Lung (tissue), 11 donors: ENCODE measurements at regions not wholly inside any gene's neighbourhood (a gene's known extent, or its start where the extent isn't known, plus 50 kb on each side); places are given as distances from the start of the nearest gene placed in this dataset.

Source experiments
- ATAC-seq: fragments of 200-7000 bp; cut with Tn5 transposase; one replicate; pipeline ENCODE4 v1.9.1; 2020; ENCODE audit warnings: moderate number of reproducible peaks; ENCODE audit not compliant: insufficient read depth, low FRiP score
- DNase-seq, 3 donors: peaks; one replicate each; pipeline ENCODE4 v3.0.0-alpha.2; 2013 to 2017
- H3K27ac ChIP-seq, 2 donors: one replicate each; pipeline ENCODE4 v1.5.1; 2013; ENCODE audit warnings: mild to moderate bottlenecking in 2 of 2, moderate library complexity in 2 of 2, control low read depth in 1 of 2, inconsistent platforms in 1 of 2, low read depth in 1 of 2, low read length in 1 of 2
- H3K27me3 ChIP-seq, 3 donors: one replicate each; pipeline ENCODE4 v1.5.1; 2013; ENCODE audit warnings: low read length in 2 of 3; ENCODE audit not compliant: control insufficient read depth in 3 of 3, insufficient read depth in 3 of 3
- H3K36me3 ChIP-seq, 4 donors: one replicate each; pipeline ENCODE4 v1.5.1; 2013; ENCODE audit warnings: low read length in 4 of 4, mild to moderate bottlenecking in 1 of 4, moderate library complexity in 1 of 4; ENCODE audit not compliant: control insufficient read depth in 4 of 4, insufficient read depth in 4 of 4
- H3K4me1 ChIP-seq, 5 donors: one replicate each; pipeline ENCODE4 v1.5.1; 2013; ENCODE audit warnings: low read length in 5 of 5, mild to moderate bottlenecking in 2 of 5, moderate library complexity in 1 of 5; ENCODE audit not compliant: control insufficient read depth in 5 of 5, insufficient read depth in 5 of 5
- H3K4me3 ChIP-seq: one replicate; pipeline ENCODE4 v1.5.1; 2013; ENCODE audit warnings: mild to moderate bottlenecking, control low read depth, moderate library complexity
- H3K9ac ChIP-seq, 2 donors: one replicate each; pipeline ENCODE4 v1.5.1; 2013; ENCODE audit warnings: low read length in 2 of 2, control low read depth in 1 of 2; ENCODE audit not compliant: insufficient read depth in 1 of 2
- H3K9me3 ChIP-seq, 4 donors: one replicate each; pipeline ENCODE4 v1.5.1; 2013; ENCODE audit warnings: low read length in 3 of 4, mild to moderate bottlenecking in 1 of 4, moderate library complexity in 1 of 4; ENCODE audit not compliant: control insufficient read depth in 4 of 4, insufficient read depth in 3 of 4
- WGBS, 2 donors: extraction: QIAGEN DNeasy Blood & Tissue Kit; methylation state at CpG; one replicate each; pipeline ENCODE4 v1.1.7; 2013; 5-methylcytosine and 5-hydroxymethylcytosine counted together
- TF ChIP-seq, protein P1 (sequence below): IDR thresholded peaks from 2 replicates; pipeline ENCODE4 v1.5.1; 2012; ENCODE audit warnings: mild to moderate bottlenecking; ENCODE audit errors: control extremely low read depth, extremely low read depth
- donor health status: control.
- donor health status: control.
- donor health status: Bipolar disorder and iron deficiency.
- donor health status: healthy.
- donor health status: DM: yes; HTN: yes; CAD: no.

DNA sequence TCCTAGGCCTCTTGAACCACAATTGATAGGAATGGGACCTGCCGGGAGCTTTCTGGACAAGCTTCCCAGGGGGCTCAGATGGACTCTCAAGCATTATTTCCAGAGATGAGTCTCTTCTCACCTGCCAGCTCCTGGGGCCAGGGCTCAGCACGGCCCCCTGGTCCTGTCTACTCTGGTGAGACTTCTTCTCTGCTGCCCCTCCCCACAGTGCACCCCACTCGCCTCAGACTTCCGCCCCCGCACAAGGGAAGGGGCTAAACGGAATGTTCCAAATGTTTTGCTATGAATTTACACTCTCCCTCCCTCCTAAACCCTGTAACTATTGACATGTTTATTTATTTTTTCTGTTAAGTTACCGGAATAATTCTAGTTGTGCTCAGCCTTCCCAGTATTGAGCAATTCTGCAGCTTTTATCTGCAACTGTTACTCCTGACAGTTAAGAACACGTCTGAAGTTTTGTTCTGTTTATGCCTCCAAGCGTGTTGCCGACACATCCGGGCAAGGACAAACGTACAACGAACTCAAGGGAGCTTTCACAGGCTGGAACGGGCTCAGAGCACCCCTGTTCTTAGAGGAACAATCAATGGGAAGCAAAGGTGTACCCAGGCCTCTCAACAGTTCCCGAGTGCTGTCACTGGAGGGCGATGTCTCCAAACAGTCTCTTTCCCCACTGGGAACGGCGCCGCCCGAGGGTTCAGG lies 55.2 kb downstream of the FHIP2A start:
- H3K4me3 ChIP-seq, result no peak overlapping the region
- H3K4me1 ChIP-seq, result peaks cover 0 to 14% (median 1%) of the 10 kb centered on the region in 5 donors
- H3K9me3 ChIP-seq, result no peaks in the 10 kb centered on the region
- no peak overlapping the region for H3K9ac ChIP-seq
- DNase-seq (peak; percentile 66 to 76 (median 67)), ATAC-seq (no peak)
- no peak overlapping the region for H3K27ac ChIP-seq
- 25 to 37% methylated on average over 20 of the region's 20 CpGs for WGBS, 2 donors
- H3K36me3 ChIP-seq, result no peaks in the 10 kb centered on the region
- TF ChIP-seq, protein P1, sequence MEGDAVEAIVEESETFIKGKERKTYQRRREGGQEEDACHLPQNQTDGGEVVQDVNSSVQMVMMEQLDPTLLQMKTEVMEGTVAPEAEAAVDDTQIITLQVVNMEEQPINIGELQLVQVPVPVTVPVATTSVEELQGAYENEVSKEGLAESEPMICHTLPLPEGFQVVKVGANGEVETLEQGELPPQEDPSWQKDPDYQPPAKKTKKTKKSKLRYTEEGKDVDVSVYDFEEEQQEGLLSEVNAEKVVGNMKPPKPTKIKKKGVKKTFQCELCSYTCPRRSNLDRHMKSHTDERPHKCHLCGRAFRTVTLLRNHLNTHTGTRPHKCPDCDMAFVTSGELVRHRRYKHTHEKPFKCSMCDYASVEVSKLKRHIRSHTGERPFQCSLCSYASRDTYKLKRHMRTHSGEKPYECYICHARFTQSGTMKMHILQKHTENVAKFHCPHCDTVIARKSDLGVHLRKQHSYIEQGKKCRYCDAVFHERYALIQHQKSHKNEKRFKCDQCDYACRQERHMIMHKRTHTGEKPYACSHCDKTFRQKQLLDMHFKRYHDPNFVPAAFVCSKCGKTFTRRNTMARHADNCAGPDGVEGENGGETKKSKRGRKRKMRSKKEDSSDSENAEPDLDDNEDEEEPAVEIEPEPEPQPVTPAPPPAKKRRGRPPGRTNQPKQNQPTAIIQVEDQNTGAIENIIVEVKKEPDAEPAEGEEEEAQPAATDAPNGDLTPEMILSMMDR, result peak; percentile 21
- H3K27me3 ChIP-seq, result no peaks in the 10 kb centered on the region

DNA sequence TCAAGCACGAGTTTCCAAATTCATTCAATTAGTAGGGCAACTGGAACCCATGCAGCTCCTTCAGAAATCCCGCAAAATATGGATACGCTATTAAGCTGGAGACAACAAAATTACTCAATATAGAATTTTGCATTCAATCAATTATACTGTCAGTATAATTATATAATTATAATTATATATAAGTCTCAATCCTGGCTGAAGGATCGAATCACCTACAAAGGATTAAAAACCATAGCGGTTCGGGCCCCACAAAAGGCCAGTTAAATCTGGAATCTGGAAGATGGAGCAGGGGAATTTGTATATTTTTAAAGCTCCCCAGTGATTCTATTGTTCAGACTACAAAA lies 55.7 kb downstream of the FHIP2A start:
- H3K36me3 ChIP-seq, result no peaks in the 10 kb centered on the region
- H3K4me3 ChIP-seq, result no peak overlapping the region
- ATAC-seq (no peak), DNase-seq (no peak)
- TF ChIP-seq, protein P1, result no peak
- WGBS, 2 donors, result 52 to 53% methylated on average over 6 of the region's 6 CpGs
- H3K9me3 ChIP-seq, result no peaks in the 10 kb centered on the region
- H3K27ac ChIP-seq, result no peak overlapping the region
- H3K27me3 ChIP-seq, result no peaks in the 10 kb centered on the region
- peaks cover 0 to 18% (median 1%) of the 10 kb centered on the region in 5 donors for H3K4me1 ChIP-seq
- H3K9ac ChIP-seq, result no peak overlapping the region

DNA sequence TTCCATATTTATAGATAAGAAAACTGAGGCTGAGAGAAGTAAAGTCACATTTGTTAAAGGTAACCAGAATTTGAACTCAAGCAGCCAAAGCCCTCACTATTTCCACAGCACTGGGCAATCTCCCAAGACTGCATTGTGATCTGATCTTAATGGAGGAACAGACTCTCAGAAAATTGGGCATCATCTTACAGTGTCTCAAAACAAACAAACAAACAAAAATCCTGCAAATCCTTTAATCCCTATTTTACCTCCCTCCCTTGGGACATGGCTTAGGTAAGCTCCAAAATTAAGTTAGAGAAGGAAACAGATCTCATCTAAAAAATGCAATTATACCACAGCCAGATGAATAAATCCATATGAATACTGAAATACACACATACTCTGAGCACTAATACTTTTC lies 57.5 kb downstream of the FHIP2A start:
- H3K27me3 ChIP-seq, result no peaks in the 10 kb centered on the region
- no peaks in the 10 kb centered on the region for H3K9me3 ChIP-seq
- H3K27ac ChIP-seq, result no peak overlapping the region
- H3K4me1 ChIP-seq, result peaks cover 0 to 18% (median 1%) of the 10 kb centered on the region in 5 donors
- ATAC-seq, result no peak
- TF ChIP-seq, protein P1, result no peak
- peak in 2 of 3 donors; percentile 16 to 52 for DNase-seq
- H3K4me3 ChIP-seq, result no peak overlapping the region
- no peaks in the 10 kb centered on the region for H3K36me3 ChIP-seq
- H3K9ac ChIP-seq, result no peak overlapping the region
